ENCODE measurements at regions not wholly inside any gene's neighbourhood (a gene's known extent, or its start where the extent isn't known, plus 50 kb on each side); places are given as distances from the start of the nearest gene placed in this dataset.
"Not testable (repeated sequence)": the region's sequence is repeated elsewhere in the genome, so short reads cannot be mapped to it uniquely, and the experiment has no call there.

GRCh38 chr9:29104166-29104565, 1530.9 kb upstream of the C9orf72 start:
- not testable (repeated sequence) for TF ChIP-seq CTCF, POLR2A, POLR2AphosphoS5 (IDR thresholded peaks at IDR 0.05)

Measured in prostate gland (tissue), 2 donors.